ENCODE measurements at regions not wholly inside any gene's neighbourhood (a gene's known extent, or its start where the extent isn't known, plus 50 kb on each side); places are given as distances from the start of the nearest gene placed in this dataset.

DNA sequence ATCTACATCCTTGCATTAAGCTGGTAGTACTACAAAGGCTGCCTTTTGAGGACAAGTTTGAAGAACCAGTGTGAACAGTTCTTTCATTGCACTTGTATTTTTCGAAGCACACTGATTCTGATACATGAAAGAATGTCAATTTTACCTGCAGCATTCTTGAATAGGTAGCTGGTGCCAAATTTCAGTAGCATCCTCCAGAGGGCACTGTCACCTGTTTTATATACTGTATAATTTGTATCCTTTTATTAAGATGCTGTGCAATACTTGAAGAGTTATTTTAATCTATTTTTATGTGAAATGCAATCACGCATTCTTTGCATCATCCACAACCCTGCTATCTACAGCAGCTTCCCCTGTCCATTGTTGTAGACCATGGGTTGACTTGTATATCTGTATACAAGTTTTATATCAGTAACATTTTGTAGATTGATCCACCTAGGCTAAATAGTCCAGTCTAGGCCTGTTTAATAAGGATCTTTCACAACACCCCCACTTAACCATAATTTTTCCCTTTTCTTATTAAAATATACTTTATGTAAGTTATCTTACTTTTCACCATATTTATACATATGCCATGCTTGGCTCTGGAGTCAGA, 325.7 kb downstream of the PCDH7 start:
- no peak for DNase-seq (ENCODE audit: extremely low read depth in 1 of 2, low read depth in 1 of 2)

DNA sequence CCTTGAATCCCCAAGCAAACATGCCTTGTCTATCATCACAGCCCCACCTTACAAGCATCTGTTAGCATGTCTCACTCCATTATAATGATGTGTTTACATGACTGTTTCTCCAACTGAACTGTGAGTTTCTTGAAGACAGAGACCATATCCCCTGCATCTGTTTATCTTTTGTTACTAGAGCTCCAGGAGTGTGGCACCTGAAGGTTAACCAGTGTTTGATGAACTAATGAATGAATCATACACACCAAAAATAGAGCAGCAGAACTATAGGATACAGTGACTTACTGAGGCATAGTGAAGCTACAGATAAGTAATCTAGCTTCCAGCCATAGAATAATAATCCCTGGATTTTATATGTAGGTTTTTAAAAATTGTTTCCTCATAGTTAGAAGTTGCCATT, 331.0 kb downstream of the PCDH7 start:
- DNase-seq (ENCODE audit: extremely low read depth in 1 of 2, low read depth in 1 of 2), result no peak

DNA sequence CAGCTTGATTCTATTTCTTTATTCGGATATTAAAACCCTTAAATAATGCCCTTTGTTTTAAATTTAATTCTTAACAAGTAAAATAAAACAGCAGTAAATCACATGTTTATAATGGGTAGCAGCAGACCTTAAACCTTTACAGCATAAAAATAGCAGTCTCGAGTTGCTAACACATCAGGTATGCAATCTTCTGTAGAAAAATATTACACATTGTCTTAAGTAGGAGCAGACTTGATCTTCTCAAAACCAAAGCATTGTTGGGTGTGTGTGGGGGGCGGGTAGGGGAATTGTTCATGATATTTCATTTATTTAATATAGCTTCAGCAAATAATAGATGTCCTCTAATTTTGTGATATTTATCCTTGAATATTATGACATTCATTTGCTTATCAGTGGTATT, 331.4 kb downstream of the PCDH7 start:
- DNase-seq (ENCODE audit: extremely low read depth in 1 of 2, low read depth in 1 of 2), result no peak

DNA sequence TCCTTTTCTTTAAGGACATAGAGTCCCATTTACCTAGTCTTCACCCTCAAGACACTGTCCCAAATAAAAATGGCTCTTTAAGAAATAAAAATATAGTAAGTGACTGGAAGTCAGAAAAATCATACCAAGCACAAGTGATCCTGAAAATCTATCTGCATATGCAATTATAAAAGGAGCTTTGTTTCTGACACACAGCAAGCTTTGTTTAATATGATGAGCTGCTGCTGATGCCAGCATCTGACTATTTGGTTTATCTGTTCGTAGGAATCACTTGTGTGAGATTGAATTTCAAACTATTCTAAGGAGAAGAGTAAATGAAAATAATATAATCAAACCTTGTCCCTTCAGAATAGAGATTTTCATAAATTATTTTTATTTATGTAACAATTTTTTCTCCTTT, 332.4 kb downstream of the PCDH7 start:
- no peak for DNase-seq (ENCODE audit: extremely low read depth in 1 of 2, low read depth in 1 of 2)

DNA sequence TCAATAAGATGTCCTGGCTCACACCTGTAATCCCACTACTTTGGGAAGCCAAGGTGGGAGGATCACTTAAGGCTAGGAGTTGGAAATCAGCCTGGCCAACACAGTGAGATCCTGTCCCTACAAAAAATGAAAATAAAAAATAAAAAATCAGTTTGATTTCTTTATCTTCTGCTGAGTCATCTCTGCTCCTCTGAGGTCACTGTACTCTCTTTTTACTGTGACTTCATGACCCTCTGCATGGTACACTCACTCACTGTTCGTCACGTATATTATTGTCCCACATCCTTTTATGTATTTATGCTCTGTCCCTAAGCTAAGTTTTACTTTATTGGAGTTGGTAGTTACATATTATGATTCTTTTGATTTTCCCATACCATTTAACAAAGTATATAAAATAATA, 333.3 kb downstream of the PCDH7 start:
- no peak for DNase-seq (ENCODE audit: extremely low read depth in 1 of 2, low read depth in 1 of 2)

DNA sequence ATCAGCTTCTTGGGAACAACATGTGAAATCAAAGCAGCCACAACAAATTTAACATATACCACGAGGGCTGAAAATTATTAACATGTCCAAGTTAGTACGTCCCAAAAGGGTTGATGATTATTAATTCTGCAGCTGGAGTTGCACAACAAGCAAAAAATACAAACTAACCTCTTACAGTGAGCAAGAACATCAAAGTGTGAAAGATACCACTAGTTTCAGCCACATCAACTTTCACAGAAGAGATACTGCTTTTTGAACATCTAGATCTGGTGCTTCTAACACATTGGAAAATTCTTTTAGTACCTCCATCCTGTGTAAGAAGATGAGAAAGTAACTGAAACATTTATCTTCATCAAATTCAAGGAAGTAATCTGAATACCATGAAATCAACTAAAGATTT, 334.1 kb downstream of the PCDH7 start:
- DNase-seq (ENCODE audit: extremely low read depth in 1 of 2, low read depth in 1 of 2), result no peak

DNA sequence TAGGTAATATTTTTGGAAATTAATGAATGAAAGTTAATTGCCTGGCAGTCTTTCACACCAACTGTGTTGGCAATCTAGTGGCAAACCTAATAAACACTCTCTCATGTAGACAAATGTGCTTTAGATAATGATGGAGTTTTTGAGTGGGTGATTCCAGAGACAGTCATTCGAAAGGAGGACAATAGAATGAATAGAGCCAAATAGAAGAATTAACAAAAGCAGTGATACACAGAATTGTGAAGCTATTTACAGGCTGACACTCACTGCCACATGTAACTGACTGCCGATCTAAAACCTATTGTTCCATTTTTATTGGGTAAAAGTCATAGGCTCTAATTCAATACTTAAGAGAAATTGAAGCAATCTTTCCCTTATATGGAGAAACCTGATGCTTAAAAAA, 338.5 kb downstream of the PCDH7 start:
- DNase-seq (ENCODE audit: extremely low read depth in 1 of 2, low read depth in 1 of 2), result no peak

DNA sequence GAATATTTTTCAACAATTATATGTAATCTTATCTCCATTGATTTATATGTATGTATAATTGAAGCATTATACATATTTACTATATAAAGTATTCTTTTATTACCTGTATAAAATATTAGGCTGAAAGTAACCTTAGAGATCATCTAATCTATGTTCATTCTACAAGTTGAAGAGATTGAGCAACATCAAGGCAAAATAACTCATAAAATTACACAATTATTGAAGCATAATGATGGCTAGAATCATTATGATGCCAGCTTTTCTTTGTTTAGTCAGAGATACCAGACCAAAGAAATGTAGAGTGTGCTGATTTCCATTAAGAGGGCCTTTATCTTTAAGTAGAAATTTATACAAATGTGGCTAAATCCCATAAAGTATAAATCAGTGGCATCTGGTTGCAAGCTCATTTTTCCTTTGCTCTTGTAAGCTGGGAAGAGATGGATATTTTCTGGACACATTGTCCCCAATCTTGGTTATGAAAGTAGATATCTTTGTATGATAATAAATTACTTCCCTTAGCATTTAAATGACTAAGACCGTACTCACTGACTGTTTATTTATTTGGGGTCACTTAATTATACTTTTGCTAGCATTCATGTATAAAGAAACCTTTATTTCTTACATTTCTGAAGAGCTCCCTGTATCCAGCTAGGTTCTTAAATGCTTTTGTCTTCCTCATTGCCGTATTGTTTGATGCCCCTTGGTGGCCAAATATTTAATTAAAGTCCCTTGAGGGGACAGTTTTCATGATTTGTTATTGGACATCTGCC, 339.8 kb downstream of the PCDH7 start:
- DNase-seq (ENCODE audit: extremely low read depth in 1 of 2, low read depth in 1 of 2), result no peak

DNA sequence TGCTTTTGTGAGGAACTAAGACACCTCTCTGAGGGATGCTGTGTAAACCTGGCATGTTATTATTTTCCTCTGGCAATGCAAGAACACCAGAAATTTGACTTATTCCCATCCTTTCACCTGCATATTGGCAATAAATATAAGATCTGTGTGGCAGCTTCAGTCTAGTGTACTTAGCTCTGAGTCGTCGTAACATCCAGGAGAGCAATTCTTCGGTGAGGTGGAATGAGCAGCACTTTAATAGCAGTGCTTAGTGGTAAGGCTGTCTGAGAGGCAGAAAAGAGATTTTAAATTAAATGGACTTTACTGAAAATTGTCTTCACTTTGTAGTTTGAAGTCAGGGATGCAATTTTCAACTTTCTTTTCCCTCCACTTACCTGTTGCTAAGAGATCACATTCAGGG, 344.9 kb downstream of the PCDH7 start:
- DNase-seq (ENCODE audit: extremely low read depth in 1 of 2, low read depth in 1 of 2), result no peak

DNA sequence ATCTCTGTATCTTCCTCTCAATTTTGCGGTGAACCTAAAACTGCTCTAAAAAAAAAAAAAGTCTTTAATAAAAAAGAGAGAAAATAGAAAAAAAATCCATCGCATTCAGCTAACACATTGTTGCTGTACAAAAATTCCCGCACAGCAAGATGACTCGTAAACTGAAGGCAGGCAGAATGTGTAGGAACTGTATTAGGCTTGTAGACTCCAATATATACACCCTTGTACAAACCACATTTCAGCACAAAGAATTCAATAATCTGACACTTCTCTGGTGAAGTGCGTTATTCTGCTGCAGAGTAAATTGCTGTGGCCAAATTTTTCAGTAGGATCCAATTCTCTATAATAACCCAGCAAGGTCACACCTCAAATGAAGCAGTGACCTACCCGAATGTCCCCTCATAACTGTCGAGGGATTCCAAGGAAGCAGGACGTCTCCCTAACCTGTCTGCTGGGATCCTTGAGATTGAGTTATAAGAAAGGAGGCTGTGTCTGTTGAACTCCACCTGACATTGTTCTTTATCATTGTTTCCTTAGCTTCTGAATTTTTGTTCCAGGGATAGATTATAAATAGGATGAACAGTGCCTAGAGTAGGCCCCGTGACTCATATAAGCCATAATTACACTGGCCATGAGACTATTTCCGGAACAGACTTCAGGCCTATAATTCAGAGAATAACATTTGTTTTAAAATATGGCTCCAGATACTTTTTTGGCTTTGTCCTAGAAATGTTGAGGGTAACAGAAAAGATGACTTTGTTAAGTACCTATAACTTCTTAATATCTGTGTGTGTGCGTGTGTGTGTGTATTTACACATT, 348.3 kb downstream of the PCDH7 start:
- no peak for DNase-seq (ENCODE audit: extremely low read depth in 1 of 2, low read depth in 1 of 2)

DNA sequence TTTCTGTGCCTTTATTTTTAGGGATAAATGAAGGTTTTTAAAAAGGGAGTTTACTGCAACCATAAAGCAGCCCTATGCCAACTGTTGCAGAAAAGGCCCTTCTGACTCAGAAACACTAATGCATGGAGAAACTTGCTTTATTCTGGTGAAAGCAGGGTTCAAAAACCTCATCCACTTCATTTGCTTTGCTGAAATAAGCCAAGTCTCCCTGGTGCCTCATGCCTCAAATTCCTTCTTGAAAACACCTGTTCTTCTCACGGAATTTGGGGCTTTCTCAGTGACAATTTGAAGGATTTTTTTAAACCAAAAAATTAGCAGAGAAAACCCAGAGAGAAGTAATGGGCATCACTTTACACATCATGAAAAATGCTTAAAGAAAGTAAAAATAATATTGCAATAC, 349.0 kb downstream of the PCDH7 start:
- DNase-seq (ENCODE audit: extremely low read depth in 1 of 2, low read depth in 1 of 2), result no peak

DNA sequence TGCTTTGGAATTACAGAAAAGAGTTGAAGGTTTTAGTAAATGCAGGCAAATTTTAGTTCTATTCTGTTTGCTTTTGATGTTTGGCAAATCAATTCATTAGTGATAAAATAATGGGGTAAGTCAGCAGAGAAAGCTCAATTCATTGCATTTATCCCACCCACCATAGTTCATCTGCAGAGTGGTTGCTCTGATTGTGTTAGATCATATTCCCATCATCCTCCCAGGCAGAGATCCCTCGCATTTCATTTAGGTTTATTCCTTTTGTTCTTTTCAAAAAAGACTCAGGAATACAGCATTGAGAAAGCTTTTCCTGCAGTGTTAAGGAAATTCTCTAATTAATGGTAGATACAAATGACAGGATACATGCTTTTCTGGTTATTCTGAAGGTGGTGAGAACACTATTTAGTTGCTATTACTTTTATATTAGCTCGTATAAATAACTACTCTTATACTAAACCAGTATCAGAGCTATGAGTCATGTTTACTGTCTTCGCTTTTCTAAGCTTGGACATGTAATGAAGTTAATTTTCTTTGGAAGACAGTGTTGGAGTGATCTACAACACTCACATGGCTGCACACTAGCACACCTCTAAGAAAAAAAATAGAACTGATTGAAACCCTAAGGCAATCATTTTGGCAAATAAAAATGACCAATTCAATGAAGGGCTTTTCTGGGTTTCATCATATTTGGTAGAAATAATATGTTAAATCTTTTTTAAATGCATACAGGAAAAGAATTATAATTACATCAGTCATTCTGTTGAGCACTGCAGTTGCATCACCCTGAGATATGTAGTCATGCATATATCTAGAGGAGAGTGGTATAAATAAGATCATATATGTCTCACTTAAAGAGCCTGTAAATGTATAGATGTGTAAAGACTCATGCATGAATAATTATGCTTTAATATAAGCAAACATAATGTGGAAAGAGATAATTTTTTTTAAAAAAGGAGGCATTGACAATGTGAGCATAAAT, 351.6 kb downstream of the PCDH7 start:
- DNase-seq (ENCODE audit: extremely low read depth in 1 of 2, low read depth in 1 of 2), result no peak

DNA sequence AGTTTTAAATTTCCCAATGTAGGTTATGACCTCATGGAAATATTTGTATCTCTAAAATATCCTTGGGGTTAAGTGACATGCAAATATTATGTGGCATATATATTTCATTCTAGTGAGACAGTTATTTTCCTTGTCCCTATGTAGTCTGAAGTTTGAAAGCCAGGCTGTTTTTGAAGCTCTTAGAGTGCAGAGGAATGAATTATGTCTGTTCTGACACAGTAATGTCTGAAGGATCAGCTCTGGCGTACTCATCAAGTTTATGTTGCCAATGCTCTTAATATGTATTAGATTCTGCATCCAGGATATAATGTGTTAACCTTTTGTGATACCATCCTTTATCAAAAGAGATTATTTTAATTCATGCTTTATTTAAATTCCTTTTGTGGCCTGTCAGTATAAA, 355.8 kb downstream of the PCDH7 start:
- no peak for DNase-seq (ENCODE audit: extremely low read depth in 1 of 2, low read depth in 1 of 2)

DNA sequence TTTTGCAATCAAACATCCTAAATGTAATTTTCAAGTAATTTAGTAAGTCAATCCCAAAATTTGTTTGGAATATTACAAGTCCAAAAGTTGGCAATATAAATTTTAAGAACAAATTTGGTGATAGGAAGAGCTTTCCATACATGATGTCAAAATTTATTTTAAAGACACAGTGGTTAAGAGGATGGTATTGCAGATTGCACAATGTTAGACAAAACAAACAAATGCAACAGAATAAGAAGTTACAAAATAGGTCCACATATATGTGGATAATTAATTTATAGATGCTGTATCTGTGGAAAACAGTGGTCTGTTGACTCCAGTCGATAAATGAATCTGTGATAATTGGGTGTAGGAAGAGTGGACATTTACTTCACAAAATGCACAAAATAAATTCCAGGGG, 358.5 kb downstream of the PCDH7 start:
- no peak for DNase-seq (ENCODE audit: extremely low read depth in 1 of 2, low read depth in 1 of 2)

DNA sequence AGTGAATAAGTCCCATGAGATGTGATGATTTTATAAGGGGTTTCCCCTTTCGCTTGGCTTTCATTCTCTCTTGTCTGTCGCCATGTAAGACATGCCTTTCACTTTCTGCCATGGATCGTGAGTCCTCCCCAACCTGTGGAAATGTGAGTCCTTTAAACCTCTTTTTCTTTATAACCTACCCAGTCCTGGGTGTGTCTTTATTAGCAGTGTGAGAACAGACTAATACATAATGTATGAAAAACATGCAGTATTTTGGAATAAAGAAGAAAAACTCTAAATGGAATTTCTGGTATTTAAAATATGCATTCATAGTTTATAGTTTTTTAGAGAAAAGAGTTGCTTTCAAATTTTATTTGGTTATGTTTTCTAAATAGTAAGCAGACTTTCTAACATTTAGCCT, 360.7 kb downstream of the PCDH7 start:
- DNase-seq (ENCODE audit: extremely low read depth in 1 of 2, low read depth in 1 of 2), result no peak

DNA sequence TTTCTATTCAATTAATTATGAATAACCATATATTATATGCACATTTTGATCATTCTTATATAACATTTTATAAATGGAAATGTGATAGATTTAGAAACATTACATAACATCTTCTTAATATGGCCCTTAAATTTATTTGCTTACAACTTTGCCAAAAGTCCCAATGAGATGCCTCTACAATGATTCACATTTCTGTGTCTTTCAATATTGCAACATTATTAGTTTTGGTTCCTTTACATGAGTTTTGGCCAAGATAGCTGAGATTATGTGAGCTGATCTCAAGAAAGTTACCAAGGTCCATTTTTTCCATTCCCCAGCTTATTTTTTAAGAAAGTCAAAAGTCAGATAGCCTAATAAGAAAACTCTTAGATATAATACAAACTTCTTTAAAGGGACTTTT, 361.2 kb downstream of the PCDH7 start:
- DNase-seq (ENCODE audit: extremely low read depth in 1 of 2, low read depth in 1 of 2), result no peak

DNA sequence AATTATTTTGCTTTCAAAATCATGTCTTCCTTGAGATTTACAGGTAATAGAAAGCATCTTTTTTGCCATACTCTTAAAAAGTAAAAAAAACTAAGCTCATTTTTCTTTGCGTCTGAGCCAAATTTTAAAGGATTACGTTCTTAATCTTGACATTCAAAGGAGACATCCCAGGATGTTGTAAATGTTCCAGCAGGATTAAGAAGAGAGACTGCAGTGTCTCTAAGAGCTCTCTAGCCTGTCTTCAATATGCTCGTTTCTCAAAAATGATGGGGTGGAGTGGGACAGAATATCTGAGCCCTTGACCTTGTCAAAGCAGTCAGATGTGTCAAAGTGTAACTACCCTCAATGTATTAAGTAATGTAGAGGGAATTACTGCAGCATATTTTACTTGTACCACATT, 363.3 kb downstream of the PCDH7 start:
- no peak for DNase-seq (ENCODE audit: extremely low read depth in 1 of 2, low read depth in 1 of 2)

DNA sequence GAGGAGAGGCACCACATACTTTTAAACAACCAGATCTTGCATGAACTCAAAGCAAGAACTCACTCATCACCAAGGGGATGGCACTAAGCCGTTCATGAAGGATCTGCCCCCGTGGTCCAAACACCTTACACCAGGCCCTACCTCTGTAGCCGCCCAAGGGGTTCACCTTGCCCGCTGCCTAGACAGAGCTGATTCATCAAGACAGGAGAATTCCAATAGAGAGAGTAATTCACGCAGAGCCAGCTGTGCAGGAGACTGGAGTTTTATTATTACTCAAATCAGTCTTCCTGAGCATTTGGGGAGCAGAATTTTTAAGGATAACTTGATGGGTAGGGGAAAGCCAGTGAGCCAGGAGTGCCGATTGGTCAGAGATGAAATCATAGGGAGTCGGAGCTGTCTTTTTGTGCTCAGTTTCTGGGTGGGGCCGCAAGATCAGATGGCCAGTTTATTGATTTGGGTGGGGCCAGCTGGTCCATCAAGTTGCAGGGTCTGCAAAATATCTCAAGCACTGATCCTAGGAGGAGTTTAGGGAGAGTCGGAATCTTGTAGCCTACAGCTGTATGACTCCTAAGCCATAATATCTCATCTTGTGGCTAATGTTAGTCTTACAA, 364.7 kb downstream of the PCDH7 start:
- no peak for DNase-seq (ENCODE audit: extremely low read depth in 1 of 2, low read depth in 1 of 2)

DNA sequence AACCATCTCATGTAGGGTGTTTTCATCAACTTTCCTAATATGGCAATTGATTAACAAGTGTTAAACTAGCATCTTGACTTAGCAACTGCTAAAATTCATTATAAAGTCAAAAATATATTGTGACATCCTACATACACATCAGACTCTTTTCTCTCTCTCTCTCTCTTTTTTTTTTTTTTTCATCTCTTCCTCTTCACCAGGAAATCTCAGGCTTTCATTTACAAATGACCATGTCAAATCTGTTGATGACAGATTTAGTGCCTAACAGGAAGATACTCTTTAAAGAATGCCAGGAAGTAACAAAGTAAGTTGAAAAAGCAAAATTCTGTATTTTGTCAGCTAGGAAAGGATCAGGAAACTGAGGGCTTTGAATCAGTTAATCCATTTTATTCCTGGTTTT, 365.5 kb downstream of the PCDH7 start:
- DNase-seq (ENCODE audit: extremely low read depth in 1 of 2, low read depth in 1 of 2), result no peak

DNA sequence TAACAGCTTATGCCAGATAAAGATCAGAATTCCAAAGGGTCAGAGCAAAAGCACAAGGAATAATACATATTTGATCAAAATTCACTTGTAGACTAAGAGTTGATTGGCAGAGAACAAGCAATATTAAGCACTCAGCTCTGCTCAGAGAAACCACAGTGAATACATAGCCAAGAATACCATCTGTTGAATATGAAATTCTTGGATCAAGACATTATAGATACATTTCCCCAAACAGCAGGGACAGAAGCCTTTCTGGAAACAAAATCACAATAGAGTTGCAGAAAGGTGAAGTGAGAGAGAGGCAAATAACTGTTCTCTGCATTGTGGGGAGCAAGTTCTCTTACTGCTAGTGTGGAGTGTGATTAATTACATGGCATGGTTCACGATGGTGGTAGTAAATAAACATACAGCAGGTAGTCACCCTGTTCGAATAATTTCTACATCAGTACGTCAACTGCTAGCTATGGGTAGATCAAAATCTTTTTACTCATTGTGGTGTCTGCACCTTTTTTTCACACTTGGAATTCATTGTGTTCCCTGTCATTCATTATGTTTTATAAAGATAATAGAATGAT, 366.7 kb downstream of the PCDH7 start:
- DNase-seq (ENCODE audit: extremely low read depth in 1 of 2, low read depth in 1 of 2), result no peak

Measured in stimulated activated CD8-positive, alpha-beta memory T cell treated with anti-CD3 and anti-CD28 coated beads, Interleukin-7, amount 100 ng/mL, for 48 hours (primary cell).